Thoracic aorta (tissue), 2 donors: ENCODE measurements at regions not wholly inside any gene's neighbourhood (a gene's known extent, or its start where the extent isn't known, plus 50 kb on each side); places are given as distances from the start of the nearest gene placed in this dataset.

ENCODE experiments used
- ATAC-seq: fragments of 150-250 bp; one replicate; pipeline ENCODE4 v1.8.0; 2017; ENCODE audit warnings: low read depth; ENCODE audit not compliant: insufficient number of reproducible peaks, low FRiP score
- DNase-seq: peaks from one replicate; pipeline ENCODE4 v3.0.0-alpha.2; 2020; ENCODE audit warnings: low spot score
- H3K27ac ChIP-seq, 2 donors: fragments of 200-600 bp; sonication (generic); 1 replicate in 1 of 2; 2 replicates in 1 of 2; pipeline ENCODE4 v1.5.1; 2016; ENCODE audit warnings: mild to moderate bottlenecking in 2 of 2, moderate library complexity in 2 of 2
- H3K27me3 ChIP-seq: fragments of 200-600 bp; sonication (generic); replicated peaks from 2 replicates; pipeline ENCODE4 v1.6.0; 2016; ENCODE audit warnings: mild to moderate bottlenecking; ENCODE audit not compliant: insufficient read depth
- H3K36me3 ChIP-seq: fragments of 200-600 bp; sonication (generic); one replicate; pipeline ENCODE4 v1.5.1; 2016
- H3K4me1 ChIP-seq, 2 donors: fragments of 200-600 bp; sonication (generic); 1 replicate in 1 of 2; 2 replicates in 1 of 2; pipeline versions ENCODE4 v1.5.1 to v1.6.0; 2016; ENCODE audit warnings: low read depth in 2 of 2, mild to moderate bottlenecking in 1 of 2; ENCODE audit not compliant: control insufficient read depth in 1 of 2
- H3K4me3 ChIP-seq: fragments of 200-600 bp; sonication (generic); 2 replicates; pipeline ENCODE4 v1.5.1; 2016; ENCODE audit warnings: mild to moderate bottlenecking
- H3K9me3 ChIP-seq: fragments of 200-600 bp; sonication (generic); 2 replicates; pipeline ENCODE4 v1.5.1; 2016
- TF ChIP-seq, protein P1 (sequence below): fragments of 200-600 bp; sonication (generic); IDR thresholded peaks from one replicate; pipeline ENCODE4 v1.5.1; 2019; ENCODE audit warnings: antibody characterized with exemption

DNA sequence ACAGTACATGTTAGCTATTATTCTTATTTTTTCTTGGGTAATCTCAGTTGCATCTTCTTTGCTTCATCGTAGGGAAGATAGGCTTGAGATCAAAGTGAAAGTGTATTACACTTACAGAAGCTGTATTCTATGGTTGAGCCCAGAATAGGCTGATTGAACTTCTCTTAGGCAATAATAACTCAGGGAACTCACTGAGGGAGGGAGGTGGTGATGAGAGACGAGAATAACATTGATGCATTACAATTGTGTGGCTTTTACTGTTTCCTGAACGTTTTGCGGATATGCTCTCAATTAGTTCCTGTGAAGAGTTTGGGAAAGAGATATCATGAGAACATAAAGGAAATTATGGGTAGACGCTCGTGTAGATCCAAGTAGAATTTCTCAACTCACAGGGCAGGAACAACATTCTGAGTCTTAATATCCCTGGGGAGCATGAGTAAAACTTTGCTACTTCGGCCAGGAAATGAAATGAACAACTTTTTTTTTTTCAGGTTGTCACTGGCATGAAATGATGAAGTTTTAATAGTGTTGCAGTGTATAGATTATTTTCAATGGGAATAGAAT, 302.2 kb downstream of the TUSC7 start:
- H3K27me3 ChIP-seq: no peaks in the 10 kb centered on the region
- TF ChIP-seq, protein P1, sequence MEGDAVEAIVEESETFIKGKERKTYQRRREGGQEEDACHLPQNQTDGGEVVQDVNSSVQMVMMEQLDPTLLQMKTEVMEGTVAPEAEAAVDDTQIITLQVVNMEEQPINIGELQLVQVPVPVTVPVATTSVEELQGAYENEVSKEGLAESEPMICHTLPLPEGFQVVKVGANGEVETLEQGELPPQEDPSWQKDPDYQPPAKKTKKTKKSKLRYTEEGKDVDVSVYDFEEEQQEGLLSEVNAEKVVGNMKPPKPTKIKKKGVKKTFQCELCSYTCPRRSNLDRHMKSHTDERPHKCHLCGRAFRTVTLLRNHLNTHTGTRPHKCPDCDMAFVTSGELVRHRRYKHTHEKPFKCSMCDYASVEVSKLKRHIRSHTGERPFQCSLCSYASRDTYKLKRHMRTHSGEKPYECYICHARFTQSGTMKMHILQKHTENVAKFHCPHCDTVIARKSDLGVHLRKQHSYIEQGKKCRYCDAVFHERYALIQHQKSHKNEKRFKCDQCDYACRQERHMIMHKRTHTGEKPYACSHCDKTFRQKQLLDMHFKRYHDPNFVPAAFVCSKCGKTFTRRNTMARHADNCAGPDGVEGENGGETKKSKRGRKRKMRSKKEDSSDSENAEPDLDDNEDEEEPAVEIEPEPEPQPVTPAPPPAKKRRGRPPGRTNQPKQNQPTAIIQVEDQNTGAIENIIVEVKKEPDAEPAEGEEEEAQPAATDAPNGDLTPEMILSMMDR: no peak
- peak overlapping the region; percentile 57 for H3K4me3 ChIP-seq
- ATAC-seq (no peak), DNase-seq (no peak)
- H3K9me3 ChIP-seq: no peaks in the 10 kb centered on the region
- peak overlapping the region in 1 of 2 donors; percentile 19 for H3K27ac ChIP-seq
- no peaks in the 10 kb centered on the region for H3K36me3 ChIP-seq
- H3K4me1 ChIP-seq: peaks cover 0 to 15% of the 10 kb centered on the region in 2 donors

DNA sequence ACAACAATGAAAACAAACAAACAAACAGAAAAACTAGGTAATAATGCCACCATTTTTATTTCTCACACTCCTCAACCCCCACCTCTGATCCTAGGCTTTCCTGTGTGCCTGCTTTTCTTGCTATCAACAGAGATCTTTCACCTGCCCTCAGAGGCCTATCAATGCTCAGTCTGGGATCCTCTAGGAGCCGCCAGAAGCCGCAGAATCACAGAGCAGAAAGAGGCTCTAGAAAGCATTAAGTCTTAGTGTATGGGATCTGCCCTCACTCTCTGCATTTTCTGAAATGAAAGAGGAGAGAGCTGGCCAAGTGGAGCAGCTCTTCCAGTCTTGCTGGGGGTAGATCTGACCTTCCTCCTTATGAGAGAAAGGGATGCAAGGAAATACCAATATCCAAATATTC, 306.8 kb downstream of the TUSC7 start:
- Histone ChIP-seq H3K36me3 (no peaks in the 10 kb centered on the region), H3K4me1 (peaks cover 0 to 13% of the 10 kb centered on the region in 2 donors), H3K27me3 (no peaks in the 10 kb centered on the region), H3K4me3 (no peak overlapping the region), H3K27ac (no peak overlapping the region), H3K9me3 (no peaks in the 10 kb centered on the region)
- TF ChIP-seq, protein P1: no peak
- no peak for DNase-seq
- ATAC-seq: no peak

DNA sequence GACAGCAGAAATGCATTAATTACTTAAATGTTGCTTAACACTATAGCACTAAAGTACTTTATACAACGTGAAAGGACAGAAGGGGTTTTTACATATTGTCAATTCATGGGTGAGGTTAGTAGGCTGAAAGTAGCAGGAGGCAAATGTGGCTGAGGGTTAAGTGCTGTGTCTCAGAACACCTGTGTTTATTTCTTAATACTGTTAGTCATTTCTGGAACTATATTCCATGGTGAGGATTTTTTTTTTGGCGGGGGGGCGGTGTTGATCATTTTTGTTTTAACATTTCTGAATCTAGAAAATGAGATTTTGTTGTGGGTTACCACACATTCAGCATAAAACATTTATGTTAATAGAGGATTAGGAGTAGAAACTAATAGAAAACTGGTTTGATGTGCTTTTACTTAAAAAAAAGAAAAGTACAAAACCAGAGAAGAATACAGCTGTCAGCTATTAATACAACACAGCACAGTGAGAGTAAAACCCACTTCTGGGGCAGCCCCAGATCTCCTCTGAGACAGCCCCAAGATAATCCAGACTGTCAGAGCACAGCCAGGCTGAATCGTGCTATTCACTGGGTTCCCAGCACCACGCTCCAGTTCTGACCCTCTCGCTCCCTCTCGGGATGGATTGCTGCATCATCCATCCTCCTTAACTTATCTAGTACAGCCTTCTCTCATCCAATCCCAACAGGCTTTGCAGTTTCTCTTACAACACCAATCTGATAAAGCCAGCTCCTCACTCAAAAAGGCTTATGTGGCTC, 307.7 kb downstream of the TUSC7 start:
- no peak for ATAC-seq
- H3K27me3 ChIP-seq: no peaks in the 10 kb centered on the region
- TF ChIP-seq, protein P1: no peak
- H3K9me3 ChIP-seq: no peaks in the 10 kb centered on the region
- peaks cover 0 to 4% of the 10 kb centered on the region in 2 donors for H3K4me1 ChIP-seq
- H3K36me3 ChIP-seq: no peaks in the 10 kb centered on the region
- DNase-seq: no peak
- no peak overlapping the region for H3K27ac ChIP-seq
- H3K4me3 ChIP-seq: no peak overlapping the region

DNA sequence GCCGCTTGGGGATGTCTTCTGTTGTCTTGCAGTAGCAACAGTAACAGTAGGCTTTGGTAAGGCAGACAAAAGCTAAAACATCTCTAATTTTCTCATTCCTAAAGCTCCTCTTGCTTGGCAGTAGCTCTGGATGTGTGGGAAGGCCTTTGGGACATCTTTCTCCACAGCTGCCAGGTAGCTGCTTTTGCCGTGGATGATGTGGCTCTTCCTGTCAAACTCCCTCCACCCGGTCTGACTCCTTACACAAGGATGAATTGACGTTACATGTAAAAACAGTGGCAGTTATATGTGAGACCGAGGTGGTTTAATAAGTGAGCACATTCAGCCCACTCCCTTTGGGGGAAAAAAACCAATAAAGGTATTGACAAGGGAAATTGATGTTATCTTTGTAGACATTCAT, 309.1 kb downstream of the TUSC7 start:
- Histone ChIP-seq H3K4me1 (no peaks in the 10 kb centered on the region), H3K9me3 (no peaks in the 10 kb centered on the region), H3K27me3 (no peaks in the 10 kb centered on the region), H3K27ac (no peak overlapping the region), H3K36me3 (no peaks in the 10 kb centered on the region), H3K4me3 (no peak overlapping the region)
- TF ChIP-seq, protein P1: no peak
- ATAC-seq (no peak), DNase-seq (no peak)

DNA sequence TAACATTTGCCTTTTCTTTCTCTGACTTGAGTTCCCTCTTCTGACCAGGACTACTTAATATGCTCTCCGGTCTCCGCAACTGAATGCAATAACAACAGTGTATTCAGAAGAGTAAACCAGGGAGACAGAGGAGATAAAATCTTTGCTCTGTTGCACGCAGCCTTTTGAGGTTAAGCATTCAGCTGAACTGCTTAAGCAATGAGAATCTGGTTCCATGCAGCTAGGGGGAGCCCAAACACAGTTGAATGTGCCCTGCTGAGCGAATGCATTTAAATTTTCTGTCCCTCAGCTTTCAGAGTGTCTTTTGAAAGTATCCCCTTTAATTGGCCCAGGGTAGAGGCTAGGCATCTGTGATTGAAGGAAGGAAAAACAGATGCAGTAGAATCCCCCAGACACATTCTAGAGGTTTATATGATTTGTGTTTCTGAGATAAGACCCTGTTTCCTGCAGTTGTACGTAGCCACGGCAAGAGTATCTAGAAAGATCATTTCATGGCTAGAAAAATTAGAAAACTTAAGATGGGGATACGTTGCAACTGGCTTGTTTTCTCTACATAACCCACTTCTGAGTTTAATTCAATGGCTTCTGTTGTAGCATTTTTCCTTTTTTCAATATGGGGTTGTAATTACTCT, 309.6 kb downstream of the TUSC7 start:
- no peak for DNase-seq
- no peaks in the 10 kb centered on the region for H3K4me1 ChIP-seq
- H3K36me3 ChIP-seq: no peaks in the 10 kb centered on the region
- peak overlapping the region; percentile 50 for H3K4me3 ChIP-seq
- TF ChIP-seq, protein P1: peak; percentile 79
- ATAC-seq: peak; percentile 55
- no peak overlapping the region for H3K27ac ChIP-seq
- H3K27me3 ChIP-seq: no peaks in the 10 kb centered on the region
- H3K9me3 ChIP-seq: no peaks in the 10 kb centered on the region
